Mesothelial cell of epicardium (in vitro differentiated cells): ENCODE measurements at regions not wholly inside any gene's neighbourhood (a gene's known extent, or its start where the extent isn't known, plus 50 kb on each side); places are given as distances from the start of the nearest gene placed in this dataset.
A peak's percentile ranks its signal among the peaks of the same experiment; 100 is the strongest.

ENCODE experiments used
- DNase-seq, 2 experiments: peaks; one replicate each; pipeline ENCODE4 v3.0.0; 2021; ENCODE audit warnings: low spot score in 2 of 2; ENCODE audit not compliant: unreplicated experiment in 2 of 2
- H3K27ac Mint-ChIP-seq: 2 replicates; pipeline ENCODE4 v1.8.0; 2021; ENCODE audit warnings: mixed read lengths
- H3K27me3 Mint-ChIP-seq: 2 replicates; pipeline ENCODE4 v1.8.0; 2021; ENCODE audit warnings: low read depth, mixed read lengths
- H3K36me3 Mint-ChIP-seq: 2 replicates; pipeline ENCODE4 v1.8.0; 2021; ENCODE audit warnings: mixed read lengths
- H3K4me1 Mint-ChIP-seq: 2 replicates; pipeline ENCODE4 v1.8.0; 2021; ENCODE audit warnings: mixed read lengths
- H3K4me3 Mint-ChIP-seq: 2 replicates; pipeline ENCODE4 v1.8.0; 2021; ENCODE audit warnings: mild to moderate bottlenecking, moderate library complexity, mixed read lengths
- H3K9me3 Mint-ChIP-seq: 2 replicates; pipeline ENCODE4 v1.8.0; 2021; ENCODE audit warnings: mixed read lengths
- TF ChIP-seq, protein P1 (sequence below): fragments of 200-600 bp; sonication (generic); IDR thresholded peaks from one replicate; pipeline ENCODE4 v1.5.0; 2021; ENCODE audit warnings: antibody characterized with exemption; ENCODE audit not compliant: unreplicated experiment

DNA sequence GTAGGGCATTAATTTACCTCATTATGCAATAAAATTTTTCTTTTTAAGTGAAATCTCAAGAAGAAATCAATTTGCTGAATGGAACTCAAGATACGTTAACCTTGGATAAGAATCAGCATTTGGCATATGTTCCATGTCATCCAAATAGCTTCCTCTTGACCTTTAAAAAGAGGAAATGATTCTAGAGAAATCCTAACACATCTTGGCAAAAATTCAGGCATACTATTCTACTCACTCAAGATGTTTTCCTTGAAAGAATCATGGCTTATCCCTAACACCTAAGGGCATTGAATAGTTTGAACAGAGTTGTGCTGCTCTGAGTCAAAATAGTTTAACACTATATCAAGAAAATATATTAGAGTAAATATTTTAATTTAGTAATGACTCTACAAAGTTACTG is 678.0 kb downstream of the EPHA4 start:
- Mint-ChIP-seq H3K27ac (no peak overlapping the region), H3K4me1 (peaks cover 43% of the 10 kb centered on the region)

DNA sequence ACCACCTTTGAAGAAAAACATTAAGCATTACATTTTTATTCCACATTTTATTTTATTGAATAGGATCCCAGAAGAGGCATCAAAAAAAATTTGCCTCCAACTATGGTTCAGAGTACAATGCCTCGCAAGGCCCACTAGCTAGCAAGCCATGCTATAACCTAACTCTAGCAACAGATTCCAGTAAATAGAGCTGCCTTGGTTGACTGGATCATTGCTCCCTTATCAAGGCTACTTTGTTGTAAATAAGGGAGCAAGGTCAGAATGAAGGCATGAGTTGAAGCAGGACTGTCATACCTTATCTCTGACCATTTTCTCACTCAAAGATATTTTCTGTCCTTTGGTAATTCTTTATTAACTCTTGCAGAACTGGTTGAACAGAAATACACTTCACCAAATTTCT is 672.6 kb downstream of the EPHA4 start:
- no peaks in the 10 kb centered on the region for H3K36me3 Mint-ChIP-seq
- H3K4me3 Mint-ChIP-seq = no peak overlapping the region
- H3K27me3 Mint-ChIP-seq = peaks cover 2% of the 10 kb centered on the region
- H3K27ac Mint-ChIP-seq = no peak overlapping the region
- peaks cover 31% of the 10 kb centered on the region for H3K4me1 Mint-ChIP-seq
- no peak for DNase-seq
- TF ChIP-seq, protein P1, sequence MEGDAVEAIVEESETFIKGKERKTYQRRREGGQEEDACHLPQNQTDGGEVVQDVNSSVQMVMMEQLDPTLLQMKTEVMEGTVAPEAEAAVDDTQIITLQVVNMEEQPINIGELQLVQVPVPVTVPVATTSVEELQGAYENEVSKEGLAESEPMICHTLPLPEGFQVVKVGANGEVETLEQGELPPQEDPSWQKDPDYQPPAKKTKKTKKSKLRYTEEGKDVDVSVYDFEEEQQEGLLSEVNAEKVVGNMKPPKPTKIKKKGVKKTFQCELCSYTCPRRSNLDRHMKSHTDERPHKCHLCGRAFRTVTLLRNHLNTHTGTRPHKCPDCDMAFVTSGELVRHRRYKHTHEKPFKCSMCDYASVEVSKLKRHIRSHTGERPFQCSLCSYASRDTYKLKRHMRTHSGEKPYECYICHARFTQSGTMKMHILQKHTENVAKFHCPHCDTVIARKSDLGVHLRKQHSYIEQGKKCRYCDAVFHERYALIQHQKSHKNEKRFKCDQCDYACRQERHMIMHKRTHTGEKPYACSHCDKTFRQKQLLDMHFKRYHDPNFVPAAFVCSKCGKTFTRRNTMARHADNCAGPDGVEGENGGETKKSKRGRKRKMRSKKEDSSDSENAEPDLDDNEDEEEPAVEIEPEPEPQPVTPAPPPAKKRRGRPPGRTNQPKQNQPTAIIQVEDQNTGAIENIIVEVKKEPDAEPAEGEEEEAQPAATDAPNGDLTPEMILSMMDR = no peak
- H3K9me3 Mint-ChIP-seq = no peaks in the 10 kb centered on the region

More for the DNA sequence above, 678.0 kb downstream of the EPHA4 start:
- peaks cover 2% of the 10 kb centered on the region for H3K27me3 Mint-ChIP-seq
- no peaks in the 10 kb centered on the region for H3K9me3 Mint-ChIP-seq
- no peaks in the 10 kb centered on the region for H3K36me3 Mint-ChIP-seq
- no peak overlapping the region for H3K4me3 Mint-ChIP-seq
- no peak for DNase-seq
- TF ChIP-seq, protein P1 = no peak

- H3K4me3 Mint-ChIP-seq = no peak overlapping the region
- no peak overlapping the region for H3K27ac Mint-ChIP-seq
- H3K36me3 Mint-ChIP-seq = no peaks in the 10 kb centered on the region
- DNase-seq = no peak
- no peaks in the 10 kb centered on the region for H3K27me3 Mint-ChIP-seq
- H3K4me1 Mint-ChIP-seq = peaks cover 33% of the 10 kb centered on the region
- TF ChIP-seq, protein P1 = no peak
- H3K9me3 Mint-ChIP-seq = no peaks in the 10 kb centered on the region
Measured at GRCh38 chr2:220904015-220904414, 668.1 kb downstream of the EPHA4 start.

GRCh38 chr2:220913384-220913783 is 658.7 kb downstream of the EPHA4 start:
- no peak overlapping the region for H3K27ac Mint-ChIP-seq
- TF ChIP-seq, protein P1 = no peak
- no peak overlapping the region for H3K4me3 Mint-ChIP-seq
- no peaks in the 10 kb centered on the region for H3K36me3 Mint-ChIP-seq
- no peak for DNase-seq
- H3K4me1 Mint-ChIP-seq = peaks cover 29% of the 10 kb centered on the region
- H3K27me3 Mint-ChIP-seq = no peaks in the 10 kb centered on the region
- no peaks in the 10 kb centered on the region for H3K9me3 Mint-ChIP-seq

GRCh38 chr2:220915092-220915623 is 656.9 kb downstream of the EPHA4 start:
- H3K27me3 Mint-ChIP-seq = no peaks in the 10 kb centered on the region
- H3K9me3 Mint-ChIP-seq = no peaks in the 10 kb centered on the region
- H3K36me3 Mint-ChIP-seq = no peaks in the 10 kb centered on the region
- H3K27ac Mint-ChIP-seq = peak overlapping the region; percentile 1
- no peak for DNase-seq
- no peak overlapping the region for H3K4me3 Mint-ChIP-seq
- H3K4me1 Mint-ChIP-seq = peaks cover 32% of the 10 kb centered on the region
- TF ChIP-seq, protein P1 = no peak

- no peak overlapping the region for H3K27ac Mint-ChIP-seq
- TF ChIP-seq, protein P1 = no peak
- H3K36me3 Mint-ChIP-seq = no peaks in the 10 kb centered on the region
- H3K4me3 Mint-ChIP-seq = no peak overlapping the region
- no peak for DNase-seq
- H3K9me3 Mint-ChIP-seq = peaks cover 5% of the 10 kb centered on the region
- peaks cover 34% of the 10 kb centered on the region for H3K4me1 Mint-ChIP-seq
- H3K27me3 Mint-ChIP-seq = no peaks in the 10 kb centered on the region
Measured at GRCh38 chr2:220916931-220917330, 655.2 kb downstream of the EPHA4 start.
